HG03108 (cell line): ENCODE measurements at regions not wholly inside any gene's neighbourhood (a gene's known extent, or its start where the extent isn't known, plus 50 kb on each side); places are given as distances from the start of the nearest gene placed in this dataset.

Experiments used
- ATAC-seq: cut with Tn5 transposase; IDR thresholded peaks from one replicate; pipeline ENCODE4 v1.9.1; 2021; ENCODE audit warnings: moderate library complexity; ENCODE audit not compliant: unreplicated experiment

DNA sequence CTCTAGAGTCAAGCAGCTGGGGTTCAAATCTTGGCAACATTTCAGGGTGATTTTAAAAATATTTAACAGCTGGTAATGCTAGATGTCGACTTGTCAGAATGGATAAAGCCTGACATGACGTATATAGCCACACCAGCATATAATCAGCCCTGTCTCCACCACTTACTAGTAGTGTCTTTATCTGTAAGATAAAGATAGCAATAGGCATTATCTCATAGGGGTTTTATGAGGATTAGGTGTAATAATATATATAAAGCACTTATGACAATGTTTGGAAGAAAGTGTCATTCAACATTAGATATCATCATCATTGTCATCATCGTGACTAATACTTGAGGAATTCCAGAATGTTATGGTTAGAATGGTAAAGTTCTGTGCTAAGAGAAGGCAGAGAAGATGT is 369.0 kb upstream of the CWC22 start:
- ATAC-seq = no peak

DNA sequence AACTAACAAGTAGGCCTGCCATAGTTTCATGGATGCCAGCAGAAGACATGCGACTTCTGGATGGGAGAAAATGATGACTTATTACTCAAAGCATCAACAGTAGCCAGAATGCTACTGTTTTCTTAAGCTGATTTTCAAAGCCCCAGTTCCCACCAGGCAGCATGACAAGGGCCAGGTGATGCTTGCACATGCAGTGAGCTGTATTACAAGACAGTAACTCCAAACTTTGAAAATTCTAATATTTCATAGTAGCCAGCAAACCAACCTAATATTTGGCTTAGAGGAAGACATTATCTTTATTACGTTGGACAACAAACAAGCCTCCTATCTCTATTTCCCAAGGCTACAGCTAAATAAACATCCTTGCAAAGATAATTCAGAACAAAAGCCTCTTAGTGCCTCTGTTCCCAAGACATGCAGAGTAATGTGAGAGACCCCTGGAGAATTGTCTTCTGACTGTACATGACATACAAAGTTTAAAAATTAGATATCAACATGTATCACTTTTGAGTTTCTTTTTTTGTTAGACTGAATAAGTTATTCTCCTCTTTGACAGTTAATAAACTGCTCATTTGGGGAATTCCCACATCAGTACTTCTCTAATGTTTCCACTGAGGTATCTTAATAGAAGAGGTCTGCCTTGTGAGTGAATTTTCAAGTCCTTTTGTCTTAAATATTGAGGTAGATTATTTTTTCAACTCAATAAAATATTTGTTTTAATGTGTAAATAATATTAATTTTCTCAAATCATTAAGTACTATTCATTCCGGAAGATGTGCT is 367.6 kb upstream of the CWC22 start:
- no peak for ATAC-seq

DNA sequence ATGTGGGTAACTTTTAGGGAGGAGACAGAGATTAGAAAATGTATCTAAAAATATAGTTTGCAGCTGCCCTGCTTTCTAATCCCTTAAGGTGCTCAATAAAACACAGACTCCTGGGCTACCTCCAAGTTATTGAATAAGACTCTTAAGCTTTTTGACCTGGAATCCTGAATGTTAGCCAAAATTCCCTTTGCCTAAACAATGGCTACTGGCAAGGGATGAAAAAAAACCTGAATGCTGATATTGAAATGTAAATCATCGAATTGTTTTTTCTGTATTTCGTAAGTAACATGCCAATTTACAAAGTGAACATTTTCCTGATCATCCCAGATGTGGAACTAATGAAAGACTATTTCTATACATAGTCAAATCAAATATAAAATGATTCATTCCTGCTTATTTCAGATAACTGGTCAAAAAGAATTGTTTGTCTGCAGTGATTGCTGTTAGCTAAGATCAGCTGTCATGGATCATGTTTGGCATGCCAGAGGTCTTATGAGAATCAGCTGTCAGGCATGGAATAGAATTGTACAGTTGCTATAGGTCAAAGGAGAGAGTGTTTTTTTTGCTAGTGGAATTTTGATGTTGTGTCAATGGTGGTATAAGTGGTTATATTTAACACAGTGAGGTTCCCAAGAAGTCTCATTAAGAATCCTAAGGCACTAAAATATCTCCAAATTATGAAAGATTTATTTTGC is 363.6 kb upstream of the CWC22 start:
- no peak for ATAC-seq

DNA sequence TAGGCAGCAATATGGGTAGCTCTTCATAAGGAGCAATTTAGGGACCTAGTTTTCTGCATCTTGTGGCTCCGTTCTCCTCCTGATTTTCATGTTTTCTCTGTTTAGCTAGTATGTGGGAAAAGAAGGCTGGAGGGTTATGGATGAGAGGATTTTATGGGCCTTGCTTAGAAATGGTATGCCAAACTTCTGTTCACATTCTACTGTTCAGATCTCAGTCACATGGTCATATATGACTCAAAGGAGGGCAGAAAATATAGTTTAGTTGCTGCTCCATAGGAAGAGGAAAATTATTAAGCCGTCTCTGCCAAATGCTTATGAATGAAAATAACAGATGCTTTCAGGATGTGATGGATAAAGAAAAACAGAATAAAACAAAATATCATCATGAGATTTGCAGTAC is 361.8 kb upstream of the CWC22 start:
- no peak for ATAC-seq

DNA sequence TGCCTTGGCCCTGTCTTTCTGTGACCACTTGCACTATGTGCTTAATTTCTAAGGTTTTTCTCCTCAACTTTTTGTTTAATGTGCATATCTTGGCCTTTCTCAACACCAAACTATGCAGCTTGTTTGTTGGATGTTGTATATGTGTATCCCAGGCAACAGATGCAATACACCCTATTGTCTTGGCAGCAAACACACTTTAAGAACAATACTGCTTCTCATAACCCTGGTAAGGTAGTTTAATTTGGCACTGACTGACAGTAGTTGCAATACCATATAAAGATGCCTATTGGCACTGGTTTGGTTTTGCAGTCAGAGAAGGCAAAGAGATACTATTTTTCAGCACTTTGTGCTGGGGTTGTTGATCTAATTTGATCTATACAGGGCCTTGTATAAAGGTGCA is 360.7 kb upstream of the CWC22 start:
- no peak for ATAC-seq

DNA sequence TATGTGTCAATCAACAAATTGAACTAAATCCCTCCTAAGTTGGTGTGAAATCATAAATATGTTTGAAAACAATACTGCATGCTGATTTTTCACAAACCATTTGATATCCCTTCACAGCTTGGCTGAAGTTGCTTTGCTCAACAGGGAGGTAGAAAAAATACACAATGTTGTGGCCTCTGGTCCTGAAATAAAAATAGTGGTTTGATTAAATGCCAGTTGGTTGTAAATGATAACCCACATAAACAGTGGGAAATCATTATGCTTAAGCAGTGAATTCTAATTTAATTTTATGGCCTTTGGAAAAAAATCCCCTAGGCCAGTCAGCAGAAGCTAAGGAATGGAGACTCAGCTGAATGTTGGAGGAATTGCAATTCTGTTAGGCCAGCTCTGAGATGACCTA is 359.4 kb upstream of the CWC22 start:
- no peak for ATAC-seq

DNA sequence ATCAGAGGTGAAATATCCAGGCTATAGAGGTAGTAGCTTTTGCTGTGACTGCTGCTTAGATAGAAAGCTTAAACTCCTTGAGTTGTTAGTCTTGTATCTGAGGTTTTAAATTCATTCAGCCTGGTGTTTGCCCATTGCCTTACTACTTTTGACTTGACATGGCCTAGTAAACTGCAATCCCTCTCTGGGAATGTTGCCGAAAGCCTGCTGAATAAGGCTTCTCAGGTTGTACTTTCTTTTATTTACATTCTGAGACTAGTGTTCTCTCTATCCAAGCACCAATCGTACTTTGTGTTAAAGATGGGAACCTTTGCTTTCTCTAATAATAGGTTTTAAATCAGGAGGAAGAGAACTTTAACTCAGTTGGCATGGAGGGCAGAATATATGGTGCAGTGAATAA is 357.6 kb upstream of the CWC22 start:
- no peak for ATAC-seq

DNA sequence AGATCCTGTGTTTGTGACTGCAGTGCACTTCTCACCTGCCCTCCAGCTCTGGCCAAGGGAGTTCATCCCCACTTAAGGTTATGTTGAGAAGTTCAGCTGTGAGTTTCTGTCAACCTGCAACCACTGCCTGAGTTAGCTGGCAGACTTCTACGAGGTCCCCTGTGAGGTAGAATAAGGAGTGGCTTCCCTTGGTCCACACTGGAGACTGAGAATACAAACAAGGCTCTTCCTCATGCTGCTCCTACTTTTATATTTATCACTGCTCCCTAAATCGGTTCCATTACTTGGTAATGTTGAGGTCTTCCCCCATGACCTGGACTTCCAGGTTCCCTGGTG is 353.2 kb upstream of the CWC22 start:
- ATAC-seq = no peak

DNA sequence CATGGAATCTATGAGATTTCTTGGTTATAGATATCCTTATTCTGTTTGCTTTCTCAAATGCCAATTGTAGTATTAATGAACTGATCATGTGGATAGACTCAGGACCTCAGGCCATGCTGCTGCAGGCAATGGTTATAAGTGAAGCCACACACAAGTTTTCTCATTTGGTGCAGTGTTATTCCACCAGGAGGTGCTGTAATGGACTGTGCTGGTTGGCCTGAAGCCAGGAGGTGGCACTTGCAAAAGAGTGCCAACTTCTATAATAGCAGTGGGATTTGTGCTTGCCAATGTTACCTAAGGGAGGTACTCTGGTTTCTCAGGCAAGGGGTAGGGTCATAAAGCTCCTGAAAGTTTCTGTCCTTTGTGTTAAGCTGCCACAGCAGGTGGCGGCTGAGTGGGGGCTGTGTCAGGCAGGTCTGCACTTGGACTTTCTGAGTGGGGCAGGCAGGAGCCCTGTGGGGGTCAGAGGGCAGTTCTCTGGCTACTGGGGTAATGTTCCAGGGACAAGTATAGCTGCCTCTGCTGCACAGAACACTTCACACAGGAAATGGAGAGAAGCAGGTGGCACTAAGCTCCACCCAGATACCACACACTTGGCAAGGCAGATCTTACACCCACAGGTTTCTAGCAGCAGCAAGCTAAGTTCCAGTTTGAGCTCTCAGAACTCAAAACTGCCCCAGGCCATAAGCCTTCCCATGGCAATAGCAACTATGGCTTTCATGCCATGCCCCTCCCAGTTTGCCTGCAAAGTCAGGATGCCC is 352.6 kb upstream of the CWC22 start:
- ATAC-seq = peak; percentile 95

DNA sequence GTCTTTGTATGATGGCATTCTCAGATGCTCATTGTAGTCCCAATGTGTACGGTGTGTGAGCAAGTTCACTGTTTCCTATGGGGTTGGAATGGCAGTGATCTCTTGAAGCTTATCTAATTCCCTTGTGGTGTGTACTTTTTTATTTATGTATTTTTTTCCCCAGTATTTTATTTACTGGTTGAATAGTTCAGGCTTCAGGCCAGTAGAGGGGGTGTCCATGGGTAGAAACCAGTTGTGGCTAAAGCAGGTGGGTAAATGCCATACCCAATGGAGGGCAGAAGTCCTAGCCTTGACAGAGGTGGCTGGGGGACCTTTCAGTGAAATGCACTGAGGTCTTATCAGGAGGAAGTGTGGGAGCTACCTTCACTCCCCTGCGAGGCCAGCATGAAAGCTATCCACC is 351.4 kb upstream of the CWC22 start:
- no peak for ATAC-seq

DNA sequence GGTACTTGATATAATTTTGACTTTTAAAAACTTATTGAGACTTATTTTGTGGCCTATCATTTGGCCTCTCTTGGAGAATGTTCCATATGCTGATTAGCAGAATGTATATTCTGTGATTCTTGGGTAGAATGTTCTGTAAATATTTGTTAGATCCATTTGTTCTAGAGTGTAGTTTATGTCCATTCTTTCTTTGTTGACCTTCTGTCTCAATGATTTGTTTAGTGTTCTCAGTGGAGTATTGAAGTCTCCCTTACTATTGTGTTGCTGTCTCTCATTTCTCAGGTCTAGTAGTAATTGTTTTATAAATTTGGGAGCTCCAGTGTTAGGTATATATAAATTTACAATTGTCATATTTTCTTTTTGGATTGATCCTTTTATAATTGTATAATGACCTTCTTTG is 349.6 kb upstream of the CWC22 start:
- no peak for ATAC-seq

DNA sequence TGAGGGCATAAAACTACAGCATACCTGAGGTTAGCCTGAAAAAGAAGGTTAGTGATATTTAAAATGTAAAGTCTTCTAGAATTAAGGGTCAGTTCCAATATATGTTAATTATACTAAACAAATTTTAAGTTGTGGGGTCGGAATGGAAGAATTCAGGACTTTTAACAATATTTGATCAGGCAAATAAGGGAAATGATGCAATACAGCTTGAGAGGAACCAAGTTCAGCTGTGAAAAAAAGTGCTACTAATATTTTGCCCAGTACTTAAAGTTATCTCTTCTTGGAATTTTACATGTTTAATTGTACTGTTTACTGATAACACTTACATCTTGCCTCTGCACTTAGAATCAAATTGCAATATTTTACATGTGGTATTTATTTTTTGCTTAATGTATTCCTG is 345.5 kb upstream of the CWC22 start:
- no peak for ATAC-seq

DNA sequence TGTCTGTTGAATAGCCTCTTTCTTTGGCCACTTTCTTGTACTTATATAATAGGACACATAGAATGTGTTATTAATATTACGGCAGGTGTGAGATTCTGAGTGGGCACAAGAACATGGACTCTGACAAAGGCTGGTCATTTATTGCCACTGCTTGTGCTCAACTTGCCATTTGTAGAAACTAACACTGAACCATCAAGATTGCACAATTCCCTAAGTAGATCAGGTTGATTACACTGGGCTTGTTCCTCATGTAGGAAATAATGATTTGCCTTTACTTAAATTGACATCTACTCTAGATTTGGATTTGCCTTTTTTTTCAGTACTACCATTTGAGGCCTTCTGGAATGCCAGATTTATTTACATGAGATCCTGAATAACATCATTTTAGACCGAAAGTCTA is 342.7 kb upstream of the CWC22 start:
- ATAC-seq = no peak

DNA sequence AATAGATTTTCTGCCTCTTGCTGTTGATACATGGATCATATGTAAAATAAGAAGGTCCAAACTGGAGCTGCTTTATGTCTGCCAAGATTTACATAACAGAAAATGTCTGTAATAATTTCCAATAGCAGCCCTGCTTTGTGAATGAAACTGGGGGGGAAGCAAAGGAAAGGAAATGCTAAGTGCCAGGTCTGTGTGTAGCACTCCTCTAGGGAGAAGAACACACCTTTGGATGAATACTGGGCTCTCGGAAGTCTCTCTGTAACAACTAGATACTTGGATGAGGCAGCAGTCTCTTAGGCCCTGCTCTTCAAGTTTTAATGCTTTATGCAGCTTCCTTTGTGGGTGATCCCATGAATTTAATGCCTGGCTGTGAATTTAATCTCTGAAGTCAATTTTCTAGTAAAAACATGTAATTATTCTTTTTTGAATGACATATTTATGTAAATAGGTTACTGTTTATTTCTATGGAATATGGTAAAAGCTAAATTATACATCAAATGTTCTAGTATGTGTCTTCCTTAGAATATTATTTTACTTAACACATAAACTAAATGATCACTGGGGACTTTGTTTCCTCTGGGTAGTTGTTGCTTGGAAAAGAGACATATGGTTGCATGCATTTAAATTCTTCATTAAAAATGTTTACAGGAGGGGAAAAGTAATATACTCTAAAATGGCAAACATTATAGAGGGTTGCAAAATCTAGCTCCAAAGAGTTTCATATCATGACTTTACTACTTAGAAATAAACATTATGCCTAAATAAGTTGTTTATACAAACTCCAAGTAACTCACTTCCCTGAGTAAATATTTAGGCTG is 336.6 kb upstream of the CWC22 start:
- ATAC-seq = no peak

DNA sequence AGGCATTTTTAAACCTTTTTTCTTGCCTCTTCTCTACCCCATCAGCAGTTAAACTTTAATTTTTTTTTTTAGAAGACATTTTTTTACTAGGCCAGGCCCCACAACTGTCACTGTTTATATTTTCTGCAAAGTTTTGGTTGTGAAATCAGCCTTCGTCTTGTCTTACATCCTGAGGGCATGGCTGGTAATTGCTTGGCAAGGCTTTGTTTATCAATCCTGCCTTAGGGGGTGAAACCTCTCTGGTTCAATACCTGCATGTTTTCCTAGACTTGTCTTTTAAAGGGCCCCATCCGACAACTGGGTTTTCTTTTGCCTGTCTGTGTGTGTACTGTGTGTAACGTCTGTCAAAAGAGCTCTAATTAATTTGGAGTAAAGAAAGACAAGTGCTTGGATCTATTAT is 330.0 kb upstream of the CWC22 start:
- no peak for ATAC-seq

DNA sequence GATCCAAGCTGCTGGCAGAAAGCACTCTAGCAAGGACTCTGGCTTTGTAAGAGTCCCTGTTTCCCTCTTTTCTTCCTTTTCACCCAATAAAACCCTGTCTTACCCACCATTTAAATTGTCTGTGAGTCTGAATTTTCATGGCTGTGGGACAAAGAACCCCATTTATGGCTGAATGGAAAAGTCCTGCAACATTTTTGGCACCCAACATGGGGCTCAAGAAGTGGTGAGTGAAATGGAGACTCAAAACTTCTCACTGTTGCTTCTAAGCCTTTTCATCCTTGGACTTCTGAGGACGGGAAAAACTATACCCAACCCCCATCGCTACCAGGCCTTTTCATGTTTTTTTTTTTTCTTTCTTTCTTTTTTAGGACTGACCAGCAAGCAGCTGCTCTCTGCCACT is 329.5 kb upstream of the CWC22 start:
- ATAC-seq = no peak

DNA sequence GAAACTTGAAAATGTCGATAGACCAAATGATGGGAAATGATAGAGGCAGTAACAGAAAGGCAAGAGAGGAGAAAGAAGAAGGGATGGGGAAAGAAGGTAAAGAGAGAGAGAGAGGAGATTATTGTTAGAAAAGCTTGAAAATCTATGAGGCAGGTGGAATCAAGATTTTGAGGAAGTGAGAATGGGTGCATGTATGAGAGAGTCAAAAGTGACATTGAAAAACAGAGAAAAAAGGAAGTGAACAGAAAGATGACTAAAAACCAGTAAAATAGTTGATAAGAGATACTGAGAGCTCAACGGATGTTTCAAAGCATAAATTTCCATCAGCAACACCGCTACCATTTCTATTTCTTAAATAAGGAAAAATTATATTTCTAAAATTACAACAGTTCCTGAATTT is 327.4 kb upstream of the CWC22 start:
- ATAC-seq = peak; percentile 100

DNA sequence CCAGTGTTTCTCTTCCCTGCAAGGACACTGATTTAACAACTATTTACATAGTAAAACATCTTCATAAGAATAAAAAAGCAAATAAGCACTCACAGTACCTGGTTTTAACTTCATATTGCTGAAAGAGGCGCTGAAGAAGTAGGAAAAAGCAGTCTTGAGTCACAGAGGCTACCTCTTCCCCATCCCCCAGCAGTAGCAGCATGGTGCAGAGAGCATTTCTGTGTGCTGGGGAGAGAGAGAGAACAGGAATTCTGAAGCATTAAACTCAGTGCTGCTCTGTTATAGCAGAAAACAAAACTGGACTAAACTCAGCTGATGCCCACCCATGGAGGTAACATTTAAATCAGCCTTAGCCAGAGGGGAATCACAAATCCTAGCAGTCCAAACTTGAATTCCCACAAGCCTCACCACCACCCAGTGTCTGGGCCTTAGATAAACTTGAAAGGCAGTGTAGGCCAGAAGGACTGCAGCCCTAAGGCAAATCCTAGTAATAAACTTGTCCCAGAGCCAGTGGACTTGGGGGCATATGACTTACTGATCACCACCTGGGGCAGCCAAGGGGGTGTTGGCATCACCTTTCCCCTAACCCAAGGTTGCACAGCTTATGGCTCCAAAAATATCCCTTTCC is 321.8 kb upstream of the CWC22 start:
- no peak for ATAC-seq

DNA sequence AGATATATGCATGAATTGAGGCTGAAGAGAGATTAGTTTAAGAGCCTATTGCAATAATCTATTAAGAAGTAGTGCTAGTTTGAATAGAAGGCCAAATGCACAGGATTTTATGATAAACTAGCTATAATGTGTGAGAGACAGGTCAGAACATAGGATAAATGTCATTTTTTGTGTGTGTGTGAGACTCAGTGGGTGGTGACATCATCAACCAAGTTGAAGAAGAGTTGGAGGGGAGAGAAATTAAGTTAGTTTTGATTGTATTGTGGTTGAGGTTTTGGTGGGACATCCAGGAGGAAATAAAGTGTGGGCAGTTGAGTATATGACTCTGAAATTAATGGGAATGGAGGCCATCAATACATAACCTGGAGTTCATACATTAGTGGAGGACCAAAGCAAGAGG is 320.1 kb upstream of the CWC22 start:
- no peak for ATAC-seq

DNA sequence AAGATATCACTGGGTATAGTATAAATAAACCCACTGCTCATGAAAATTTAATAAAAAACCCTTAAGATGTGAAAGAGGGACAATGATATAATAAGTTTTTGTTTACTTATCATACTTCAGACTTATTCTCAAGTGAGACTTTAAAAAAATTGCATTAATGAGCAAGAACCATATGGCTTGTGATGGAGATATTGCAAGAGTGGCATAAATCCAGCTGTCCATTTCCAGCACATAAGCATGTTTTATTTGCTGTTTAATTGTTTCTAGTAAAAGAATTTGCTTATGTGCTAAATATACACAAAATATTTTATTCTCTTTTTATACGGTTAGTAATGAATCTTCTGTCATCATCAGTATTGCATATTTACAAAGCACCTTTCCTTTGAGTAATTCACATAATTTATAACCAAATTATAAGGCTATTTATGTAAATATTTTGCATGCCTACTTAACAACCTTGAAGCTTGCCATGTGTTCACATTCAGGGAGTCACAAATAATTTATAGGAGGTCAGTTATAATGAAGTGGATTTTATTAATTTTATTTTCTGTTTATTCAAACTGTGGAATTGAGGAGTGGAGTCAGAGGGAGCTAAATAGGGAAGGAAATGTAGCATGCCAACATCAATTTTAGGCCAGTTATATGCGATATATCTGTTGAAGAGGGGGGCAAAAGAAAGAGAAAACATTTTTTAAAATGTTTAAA is 318.5 kb upstream of the CWC22 start:
- ATAC-seq = no peak
